WI38 (cell line): ENCODE measurements at regions not wholly inside any gene's neighbourhood (a gene's known extent, or its start where the extent isn't known, plus 50 kb on each side); places are given as distances from the start of the nearest gene placed in this dataset.

ENCODE experiments used
- H3K4me3 ChIP-seq: 2 replicates; pipeline ENCODE4 v1.5.1; 2011; ENCODE audit warnings: low read depth, mild to moderate bottlenecking, control low read depth, low read length
- TF ChIP-seq, protein P1 (sequence below): IDR thresholded peaks from 2 replicates; pipeline ENCODE4 v1.5.1; 2012; ENCODE audit warnings: low read depth, mild to moderate bottlenecking, control low read depth, low read length

DNA sequence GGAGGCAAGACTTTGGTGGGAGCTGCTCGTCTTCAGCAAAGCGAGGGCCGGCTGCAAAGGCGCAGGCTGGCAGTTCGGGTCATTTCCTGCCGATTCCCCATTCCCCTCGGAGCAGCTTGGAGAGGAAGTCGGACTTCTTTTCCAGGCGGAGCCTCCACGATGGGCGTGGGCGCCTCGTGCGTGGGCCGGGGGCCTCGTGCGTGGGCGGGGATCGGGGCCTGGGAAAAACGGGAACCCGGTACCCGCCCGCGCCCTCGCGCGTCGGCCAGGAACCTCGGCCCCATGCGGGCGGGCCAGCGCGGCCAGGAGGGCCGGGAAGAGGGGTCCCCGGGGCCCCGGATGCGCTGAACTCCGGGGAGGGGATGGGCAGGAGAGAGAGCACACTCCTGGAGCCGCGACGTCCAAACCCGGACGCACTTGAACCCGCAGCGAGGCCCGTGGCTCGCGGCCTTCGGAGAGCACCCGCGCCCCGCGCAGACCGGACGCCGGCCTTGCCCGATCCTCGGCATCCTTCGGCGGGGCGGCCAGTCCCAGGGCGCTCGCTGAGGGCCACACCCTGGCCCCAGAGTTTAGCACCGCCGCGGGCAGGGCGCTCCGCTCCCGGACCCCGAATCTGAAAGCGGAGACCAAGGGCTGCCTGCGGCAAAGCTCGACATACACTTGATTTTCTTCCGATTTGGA, 368.4 kb downstream of the MTX2 start:
- TF ChIP-seq, protein P1, sequence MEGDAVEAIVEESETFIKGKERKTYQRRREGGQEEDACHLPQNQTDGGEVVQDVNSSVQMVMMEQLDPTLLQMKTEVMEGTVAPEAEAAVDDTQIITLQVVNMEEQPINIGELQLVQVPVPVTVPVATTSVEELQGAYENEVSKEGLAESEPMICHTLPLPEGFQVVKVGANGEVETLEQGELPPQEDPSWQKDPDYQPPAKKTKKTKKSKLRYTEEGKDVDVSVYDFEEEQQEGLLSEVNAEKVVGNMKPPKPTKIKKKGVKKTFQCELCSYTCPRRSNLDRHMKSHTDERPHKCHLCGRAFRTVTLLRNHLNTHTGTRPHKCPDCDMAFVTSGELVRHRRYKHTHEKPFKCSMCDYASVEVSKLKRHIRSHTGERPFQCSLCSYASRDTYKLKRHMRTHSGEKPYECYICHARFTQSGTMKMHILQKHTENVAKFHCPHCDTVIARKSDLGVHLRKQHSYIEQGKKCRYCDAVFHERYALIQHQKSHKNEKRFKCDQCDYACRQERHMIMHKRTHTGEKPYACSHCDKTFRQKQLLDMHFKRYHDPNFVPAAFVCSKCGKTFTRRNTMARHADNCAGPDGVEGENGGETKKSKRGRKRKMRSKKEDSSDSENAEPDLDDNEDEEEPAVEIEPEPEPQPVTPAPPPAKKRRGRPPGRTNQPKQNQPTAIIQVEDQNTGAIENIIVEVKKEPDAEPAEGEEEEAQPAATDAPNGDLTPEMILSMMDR, result no peak
- H3K4me3 ChIP-seq, result peak overlapping the region; percentile 75

DNA sequence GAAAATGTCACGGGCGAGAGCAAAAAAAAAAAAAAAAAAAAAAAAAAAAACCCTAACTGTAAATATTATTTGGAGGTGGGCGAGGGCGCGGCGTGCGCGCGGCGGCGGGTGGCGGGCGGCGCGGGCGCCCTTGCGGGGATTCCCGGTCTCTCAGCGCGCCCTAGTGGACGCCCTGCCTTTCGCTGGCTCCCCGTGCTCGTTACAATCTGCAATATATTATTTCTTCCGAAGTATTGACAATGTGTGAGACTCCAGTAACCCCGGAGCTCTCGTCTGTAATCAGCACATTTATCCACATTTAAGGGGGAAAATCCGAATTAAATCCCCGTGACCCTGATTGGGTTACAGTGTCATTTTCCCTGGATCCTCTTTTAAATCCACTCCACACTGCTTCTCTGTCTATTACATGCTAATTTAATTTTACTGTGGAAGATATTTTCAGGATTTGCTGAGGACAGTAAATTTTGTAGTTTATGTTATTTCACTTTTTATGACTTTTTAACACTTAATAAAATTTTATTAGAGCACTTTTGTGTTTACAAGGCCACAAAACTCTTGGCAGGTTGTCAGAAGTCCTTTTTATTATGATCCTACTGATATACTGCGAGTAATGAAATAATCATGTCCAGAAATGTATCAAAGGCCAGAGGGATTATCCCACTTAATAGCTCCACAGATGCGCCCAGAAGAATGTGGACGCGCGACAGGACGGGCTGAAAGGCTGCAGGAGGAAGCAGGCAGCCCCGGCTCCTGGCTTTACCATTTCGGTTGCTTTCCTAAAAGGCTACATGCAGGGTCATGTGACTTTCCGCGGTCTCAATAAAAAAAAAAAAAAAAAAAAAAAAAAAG, 369.1 kb downstream of the MTX2 start:
- H3K4me3 ChIP-seq, result peak overlapping the region; percentile 75
- TF ChIP-seq, protein P1, result peak; percentile 35

DNA sequence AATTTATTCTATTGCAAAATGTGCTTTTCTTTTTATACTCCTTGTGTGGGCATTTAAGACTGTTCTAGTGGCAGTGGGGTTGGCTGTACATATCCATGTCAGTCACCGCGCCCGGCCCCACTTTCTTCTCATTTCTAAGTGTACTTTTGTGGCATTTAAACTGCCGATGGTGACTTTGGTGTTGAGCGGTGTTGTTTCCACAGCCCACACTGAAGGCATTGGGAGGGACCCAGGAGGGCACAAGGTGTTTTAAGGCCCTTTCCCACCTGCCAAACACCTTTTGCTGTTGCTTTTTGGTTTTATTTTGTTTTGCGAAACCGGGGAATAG, 369.7 kb downstream of the MTX2 start:
- TF ChIP-seq, protein P1, result no peak
- no peak overlapping the region for H3K4me3 ChIP-seq

DNA sequence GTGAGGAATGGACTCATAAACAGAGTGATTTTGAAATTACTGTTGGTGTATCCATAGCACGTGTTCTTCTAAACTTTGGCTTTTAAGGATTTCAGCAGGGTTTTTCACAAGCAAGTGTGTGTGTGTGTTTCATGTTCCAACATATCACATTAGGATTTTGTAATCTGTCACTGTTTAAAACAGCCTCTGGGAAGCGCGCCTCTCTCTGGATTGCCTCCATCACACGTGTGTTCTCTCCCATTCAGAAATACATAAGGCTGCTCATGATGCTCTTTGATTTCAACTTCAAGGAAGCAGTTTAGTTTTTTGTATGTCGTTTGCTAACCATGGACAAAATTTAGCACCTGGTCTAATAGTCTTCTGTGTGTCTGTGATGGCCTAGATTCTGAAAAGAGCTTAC, 370.4 kb downstream of the MTX2 start:
- TF ChIP-seq, protein P1, result no peak
- no peak overlapping the region for H3K4me3 ChIP-seq

DNA sequence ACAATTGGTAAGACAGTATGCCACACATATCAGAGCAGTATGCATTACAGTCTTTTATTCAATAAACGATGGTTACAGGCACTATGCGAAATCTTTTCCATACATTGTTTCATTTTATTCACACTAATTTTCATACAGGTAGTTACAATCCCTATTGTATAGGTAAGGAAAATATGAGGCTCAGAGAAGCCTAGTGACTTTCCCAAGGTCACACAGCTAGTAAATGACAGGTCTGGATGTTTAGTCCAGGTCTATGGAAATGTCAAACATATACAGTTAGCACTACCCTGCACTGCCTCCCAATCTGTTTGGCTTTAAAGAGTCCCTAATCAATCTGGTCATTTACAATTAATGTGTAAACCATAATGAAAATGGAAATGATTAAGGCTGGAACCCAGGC, 372.2 kb downstream of the MTX2 start:
- no peak overlapping the region for H3K4me3 ChIP-seq
- TF ChIP-seq, protein P1, result no peak

DNA sequence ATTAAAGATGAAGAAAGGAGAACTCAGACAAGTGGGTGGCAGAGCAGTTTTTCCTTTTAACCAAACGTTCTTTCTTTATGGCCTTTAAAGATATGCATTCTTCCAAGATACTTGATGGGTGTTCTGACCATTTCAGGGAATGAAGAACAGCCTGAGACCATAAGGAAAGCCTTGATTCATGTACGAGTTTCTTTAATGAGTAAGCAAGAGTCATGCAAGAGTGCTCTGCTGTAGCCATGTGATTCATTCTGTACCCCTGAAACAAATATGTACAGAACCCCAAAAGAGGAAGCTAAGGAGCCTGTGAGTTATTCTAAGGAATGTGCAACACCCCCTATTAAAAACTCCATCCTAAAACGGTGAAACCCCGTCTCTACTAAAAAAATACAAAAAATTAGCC, 372.8 kb downstream of the MTX2 start:
- no peak overlapping the region for H3K4me3 ChIP-seq
- TF ChIP-seq, protein P1, result no peak

DNA sequence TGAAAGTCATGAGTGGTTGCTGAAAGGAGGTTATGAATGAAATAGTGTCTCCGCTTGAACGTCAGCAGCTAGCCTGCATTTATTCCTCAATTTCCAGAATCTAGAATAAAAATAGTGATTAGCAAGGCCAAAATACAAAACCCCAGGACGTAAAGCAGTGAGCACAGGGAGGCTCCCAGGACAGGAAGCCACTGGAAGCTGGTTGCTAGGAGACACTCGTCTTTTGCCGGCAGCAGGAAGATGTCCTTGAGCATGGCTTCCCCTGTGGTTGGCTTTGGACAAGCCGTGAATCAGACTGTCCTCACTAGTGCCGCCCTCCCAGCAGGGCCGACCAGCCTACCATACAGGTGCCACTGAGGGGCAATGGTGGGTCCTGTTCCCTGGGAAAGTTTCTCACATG, 374.4 kb downstream of the MTX2 start:
- no peak overlapping the region for H3K4me3 ChIP-seq
- TF ChIP-seq, protein P1, result no peak
